HCT116 (cell line): ENCODE measurements at regions not wholly inside any gene's neighbourhood (a gene's known extent, or its start where the extent isn't known, plus 50 kb on each side); places are given as distances from the start of the nearest gene placed in this dataset.

Experiments
- CTCF ChIP-seq, 3 experiments: fragments of 200-600 bp in 1 of 3; sonication (generic) in 1 of 3; IDR thresholded peaks in 2 of 3; conservative IDR thresholded peaks in 1 of 3; 2 replicates each; pipeline ENCODE4 v1.5.1; 2012 to 2017; ENCODE audit warnings: low read depth in 2 of 3, low read length in 2 of 3, antibody characterized with exemption in 1 of 3, borderline replicate concordance in 1 of 3, control low read depth in 1 of 3, mild to moderate bottlenecking in 1 of 3, mixed read lengths in 1 of 3, mixed run types in 1 of 3, moderate library complexity in 1 of 3; ENCODE audit not compliant: insufficient read depth in 1 of 3
- EZH2 ChIP-seq: fragments of 200-600 bp; sonication (generic); IDR thresholded peaks from 2 replicates; pipeline ENCODE4 v1.6.1; 2017; ENCODE audit warnings: antibody characterized with exemption, mixed run types
- EZH2phosphoT487 ChIP-seq: fragments of 200-600 bp; IDR thresholded peaks from 2 replicates; pipeline ENCODE4 v1.6.1; 2018; ENCODE audit warnings: antibody characterized with exemption, borderline replicate concordance
- POLR2A ChIP-seq: IDR thresholded peaks from 2 replicates; pipeline ENCODE4 v1.7.0; 2011; ENCODE audit warnings: borderline replicate concordance; ENCODE audit not compliant: insufficient read depth, insufficient read length; ENCODE audit errors: extremely low read depth
- POLR2AphosphoS5 ChIP-seq: IDR thresholded peaks from 2 replicates; pipeline ENCODE4 v1.6.1; 2011; ENCODE audit warnings: mild to moderate bottlenecking, low read depth, low read length, moderate library complexity
- REST ChIP-seq: IDR thresholded peaks from 2 replicates; pipeline ENCODE4 v1.6.1; 2012; ENCODE audit warnings: low read depth
- SP1 ChIP-seq: IDR thresholded peaks from 2 replicates; pipeline ENCODE4 v1.6.1; 2012; ENCODE audit warnings: low read depth
- ZBTB33 ChIP-seq: IDR thresholded peaks from 2 replicates; pipeline ENCODE4 v1.6.1; 2011; ENCODE audit warnings: mild to moderate bottlenecking, low read length, moderate library complexity; ENCODE audit not compliant: insufficient replicate concordance; ENCODE audit errors: extremely low read depth
- ZNF274 ChIP-seq: fragments of 200-500 bp; sonication (Bioruptor generic); IDR thresholded peaks from 2 replicates; pipeline ENCODE4 v1.6.1; 2014; ENCODE audit warnings: mild to moderate bottlenecking, low read depth, low read length, inconsistent platforms

GRCh38 chr10:105534086-105534485 lies 893.0 kb downstream of the SORCS3 start:
- no peak for TF ChIP-seq POLR2A
- TF ChIP-seq CTCF (IDR thresholded peaks at IDR 0.05 in 2 of 3, conservative IDR thresholded peaks at IDR 0.05 in 1 of 3; ENCODE audit: borderline replicate concordance in 1 of 3, insufficient read depth in 1 of 3, low read depth in 2 of 3, low read length in 2 of 3): no peak
- TF ChIP-seq SP1: no peak
- TF ChIP-seq ZNF274: no peak
- TF ChIP-seq EZH2phosphoT487: no peak
- no peak for TF ChIP-seq POLR2AphosphoS5
- TF ChIP-seq ZBTB33: no peak
- no peak for TF ChIP-seq EZH2
- TF ChIP-seq REST: no peak
